ENCODE measurements at regions not wholly inside any gene's neighbourhood (a gene's known extent, or its start where the extent isn't known, plus 50 kb on each side); places are given as distances from the start of the nearest gene placed in this dataset.

DNA sequence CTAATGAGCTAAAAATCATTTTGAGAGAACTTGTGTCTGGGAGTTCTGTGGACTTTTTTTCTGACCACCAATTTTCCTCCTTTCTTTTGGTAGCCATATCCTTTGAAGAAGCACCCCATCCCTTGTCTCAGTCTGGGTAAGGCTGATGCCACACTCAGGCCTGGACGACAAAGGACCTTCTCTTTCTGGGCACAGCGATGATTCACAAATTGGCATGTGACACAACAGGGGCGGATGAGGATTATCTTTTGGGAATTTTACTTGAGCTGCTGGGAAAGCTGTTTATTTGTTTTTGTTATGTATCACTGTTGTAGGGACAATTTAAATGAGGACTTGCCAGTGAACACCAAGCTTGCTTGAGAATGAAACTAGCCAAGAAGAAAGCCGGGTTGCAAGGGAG lies 233.4 kb upstream of the HAND2 start:
- TF ChIP-seq, protein P1, sequence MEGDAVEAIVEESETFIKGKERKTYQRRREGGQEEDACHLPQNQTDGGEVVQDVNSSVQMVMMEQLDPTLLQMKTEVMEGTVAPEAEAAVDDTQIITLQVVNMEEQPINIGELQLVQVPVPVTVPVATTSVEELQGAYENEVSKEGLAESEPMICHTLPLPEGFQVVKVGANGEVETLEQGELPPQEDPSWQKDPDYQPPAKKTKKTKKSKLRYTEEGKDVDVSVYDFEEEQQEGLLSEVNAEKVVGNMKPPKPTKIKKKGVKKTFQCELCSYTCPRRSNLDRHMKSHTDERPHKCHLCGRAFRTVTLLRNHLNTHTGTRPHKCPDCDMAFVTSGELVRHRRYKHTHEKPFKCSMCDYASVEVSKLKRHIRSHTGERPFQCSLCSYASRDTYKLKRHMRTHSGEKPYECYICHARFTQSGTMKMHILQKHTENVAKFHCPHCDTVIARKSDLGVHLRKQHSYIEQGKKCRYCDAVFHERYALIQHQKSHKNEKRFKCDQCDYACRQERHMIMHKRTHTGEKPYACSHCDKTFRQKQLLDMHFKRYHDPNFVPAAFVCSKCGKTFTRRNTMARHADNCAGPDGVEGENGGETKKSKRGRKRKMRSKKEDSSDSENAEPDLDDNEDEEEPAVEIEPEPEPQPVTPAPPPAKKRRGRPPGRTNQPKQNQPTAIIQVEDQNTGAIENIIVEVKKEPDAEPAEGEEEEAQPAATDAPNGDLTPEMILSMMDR (IDR thresholded peaks at IDR 0.05), result no peak
- TF ChIP-seq POLR2A (IDR thresholded peaks at IDR 0.05), result no peak
